Right renal cortex interstitium (tissue), 3 donors: ENCODE measurements at regions not wholly inside any gene's neighbourhood (a gene's known extent, or its start where the extent isn't known, plus 50 kb on each side); places are given as distances from the start of the nearest gene placed in this dataset.
"Not testable (repeated sequence)": the region's sequence is repeated elsewhere in the genome, so short reads cannot be mapped to it uniquely, and the experiment has no call there.

Source experiments
- DNase-seq, 3 donors: peaks; one replicate each; pipeline ENCODE4 v3.0.0-alpha.2; 2013; ENCODE audit warnings: low read depth in 3 of 3, low spot score in 2 of 3

DNA sequence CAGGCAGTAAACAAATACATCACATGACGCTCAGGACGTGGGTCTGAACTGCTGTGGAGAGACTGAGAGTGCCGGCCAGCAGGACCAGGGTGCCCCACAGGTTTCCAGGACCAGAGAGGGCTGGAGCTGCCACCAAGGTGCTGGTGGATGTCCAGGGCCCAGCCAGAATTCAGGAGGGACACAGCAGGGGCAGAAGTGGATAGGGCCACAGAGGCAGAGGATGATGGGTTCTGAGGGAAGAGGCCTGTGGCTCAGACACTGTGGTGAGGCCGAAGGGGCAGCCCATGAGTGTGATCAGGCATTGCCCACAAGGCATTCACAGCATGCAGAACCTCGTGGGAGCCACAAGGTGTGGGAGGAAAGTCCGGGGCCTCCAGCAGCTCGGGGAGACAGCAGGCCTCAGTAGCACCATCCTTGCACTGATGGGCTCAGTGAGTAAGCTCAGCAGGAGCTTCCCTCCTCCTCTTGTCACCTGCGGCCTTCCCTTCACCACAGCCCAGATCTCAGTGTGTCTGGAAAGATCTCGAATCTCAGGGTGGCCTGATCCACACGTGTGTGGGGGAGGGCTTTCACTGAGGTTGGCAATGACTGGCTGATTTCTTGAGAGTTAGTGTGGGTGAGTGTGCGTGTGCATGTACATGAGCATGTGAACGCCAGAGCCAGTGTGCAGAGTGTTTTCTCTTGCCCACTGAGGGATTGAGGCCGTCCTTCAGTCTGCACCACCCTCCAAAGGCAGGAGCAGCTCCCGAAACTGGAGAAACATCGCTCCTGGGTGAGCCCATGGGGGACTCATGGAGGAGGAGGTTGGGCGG lies 181.8 kb upstream of the RAB6C start:
- no peak for DNase-seq

DNA sequence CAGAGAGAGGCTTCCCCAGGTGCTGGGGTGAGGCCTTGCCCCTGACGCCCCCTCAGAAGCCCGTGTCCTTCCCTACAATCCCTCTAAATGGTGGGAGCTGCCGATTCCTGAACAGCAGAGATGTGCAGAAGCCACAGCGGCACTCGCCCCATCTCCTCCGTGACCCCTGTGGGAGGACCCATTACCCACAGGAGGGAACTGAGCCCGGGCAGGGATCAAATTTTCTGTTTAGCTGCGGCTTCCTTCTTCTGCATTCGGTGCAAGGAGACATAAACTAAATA lies 181.2 kb upstream of the RAB6C start:
- no peak for DNase-seq

DNA sequence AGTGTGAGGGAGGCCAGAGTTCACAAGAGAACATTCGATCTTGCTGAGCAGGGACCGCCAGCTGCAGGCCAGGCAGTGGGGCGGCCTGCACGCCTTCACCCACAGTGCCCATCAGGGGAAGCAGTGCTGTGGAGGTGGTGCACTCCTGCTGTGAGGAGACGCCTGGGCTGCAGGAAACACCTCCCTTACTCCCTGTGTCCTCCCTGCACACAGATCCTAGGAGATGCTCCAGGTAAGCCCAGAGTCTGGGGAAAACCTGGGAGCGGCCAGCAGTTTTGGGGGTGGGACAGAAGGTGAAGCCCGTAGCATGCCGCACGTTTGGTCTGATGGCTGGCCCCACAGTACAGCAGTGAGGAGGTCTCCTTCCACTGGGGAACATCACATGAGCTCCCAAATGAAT lies 180.8 kb upstream of the RAB6C start:
- DNase-seq, result no peak

DNA sequence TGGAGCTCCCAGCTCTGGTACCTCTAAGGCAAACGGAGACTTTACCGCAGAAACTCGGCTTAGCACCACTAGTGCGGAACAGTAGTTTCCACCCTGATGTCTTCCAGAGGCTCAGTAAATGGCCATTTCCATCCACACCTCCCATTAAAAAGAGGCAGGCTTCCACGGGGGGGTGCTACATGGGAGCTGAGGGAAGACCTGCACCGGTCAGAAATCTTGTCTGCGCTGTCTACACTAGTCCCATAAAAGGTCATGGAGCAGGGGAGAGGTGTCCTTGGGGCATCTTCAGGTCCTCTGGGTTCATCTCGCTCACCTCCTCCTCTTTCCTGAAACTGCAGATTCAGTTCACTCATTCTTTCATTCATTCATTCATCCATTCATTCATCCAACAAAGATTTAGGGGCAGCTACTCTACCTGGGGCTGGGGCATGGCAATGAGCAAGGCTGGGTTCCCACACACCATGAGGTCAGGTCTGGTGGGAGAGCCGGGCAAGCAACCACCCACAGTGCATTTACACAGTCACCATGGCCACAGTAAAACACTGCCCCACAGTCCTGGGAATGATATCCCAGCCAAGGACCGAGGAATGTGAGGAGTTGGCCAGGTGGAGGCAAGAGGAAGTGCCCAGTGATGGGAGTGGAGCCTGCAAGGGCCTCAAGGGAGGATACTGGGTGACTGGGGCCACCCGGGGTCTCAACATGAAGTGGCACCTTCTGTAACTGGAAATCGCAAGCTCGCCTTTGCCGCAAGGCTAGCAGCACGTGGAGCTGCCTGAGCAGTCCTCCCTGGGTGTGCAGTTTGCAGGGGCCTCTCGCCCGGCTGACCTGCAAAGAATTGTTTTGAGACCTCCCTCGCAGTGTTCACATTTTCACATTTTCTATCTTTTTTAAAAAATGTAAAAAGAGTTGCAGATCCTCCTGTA lies 180.2 kb upstream of the RAB6C start:
- no peak for DNase-seq

DNA sequence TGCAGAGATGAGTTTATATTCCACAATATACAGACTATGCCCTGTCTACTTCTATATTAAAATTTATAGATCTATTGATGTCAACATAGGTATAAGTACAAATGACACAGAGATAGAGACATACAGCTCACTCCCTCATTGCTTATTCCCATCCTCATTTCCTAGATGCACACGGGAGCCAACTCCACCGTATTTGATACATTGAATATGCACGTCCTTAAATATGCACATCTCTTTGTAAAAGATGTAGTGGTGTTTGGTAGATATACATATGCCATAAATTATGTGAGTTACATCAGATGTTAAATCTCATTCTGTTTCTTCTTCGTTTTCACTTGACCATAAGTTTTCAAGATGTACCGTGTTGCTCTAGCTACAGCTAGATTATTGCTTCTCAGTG lies 179.2 kb upstream of the RAB6C start:
- DNase-seq, result no peak

DNA sequence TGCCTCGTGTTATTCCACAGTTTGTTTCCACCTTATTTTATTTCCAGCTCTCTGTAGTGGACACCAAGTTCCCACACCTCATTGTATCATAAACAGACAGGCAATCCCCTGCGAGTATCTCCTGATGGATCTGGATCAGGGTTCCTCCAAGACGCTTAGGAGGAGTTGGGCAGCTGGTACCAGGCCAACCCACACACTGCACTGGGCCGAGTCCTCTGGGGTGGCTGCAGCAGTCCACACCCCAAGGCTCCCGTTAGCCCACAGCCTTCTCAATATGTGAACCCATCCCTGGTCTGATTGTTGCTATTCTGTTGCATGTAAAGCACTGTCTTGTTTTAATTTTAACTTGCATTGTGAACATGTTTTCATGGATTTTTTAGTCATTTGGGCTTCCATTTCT lies 178.8 kb upstream of the RAB6C start:
- no peak for DNase-seq

DNA sequence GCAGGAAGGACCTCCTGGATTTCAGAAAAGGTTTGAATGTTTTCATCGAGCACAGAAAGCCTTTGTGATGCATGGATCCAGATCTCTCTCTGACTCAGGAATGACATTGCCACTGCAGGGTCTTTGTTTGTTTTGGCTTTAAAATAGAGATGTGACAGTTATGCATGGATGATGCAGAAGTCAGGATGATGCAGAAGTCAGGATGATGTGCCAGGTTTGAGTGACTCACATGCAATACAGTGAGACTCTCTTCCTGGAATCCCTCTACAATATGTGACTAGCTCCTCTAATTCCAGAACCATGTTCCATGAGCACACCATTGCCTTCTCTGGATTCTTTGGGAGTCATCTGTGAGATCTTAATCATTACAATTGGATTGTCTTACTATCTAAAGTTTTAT lies 177.9 kb upstream of the RAB6C start:
- DNase-seq, result no peak

DNA sequence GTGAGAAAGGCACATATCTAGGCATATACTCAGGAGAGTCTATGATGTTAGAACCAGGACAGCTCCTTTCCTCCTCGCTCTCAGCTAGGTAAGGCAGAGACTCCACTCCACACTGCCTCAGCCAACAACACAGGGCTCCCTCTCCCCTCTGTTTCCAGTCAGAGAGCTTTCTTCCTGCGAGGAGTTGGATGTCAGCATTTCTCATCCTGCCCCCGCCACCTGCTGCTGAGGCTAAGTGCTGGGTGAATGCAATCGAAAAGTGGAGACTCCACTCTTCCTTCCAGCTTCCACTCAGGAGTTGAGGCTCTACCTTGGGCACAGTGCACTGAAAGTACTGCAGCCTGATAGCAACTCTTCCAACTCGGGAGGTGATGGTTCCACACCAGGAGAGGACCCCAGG lies 177.2 kb upstream of the RAB6C start:
- DNase-seq, result no peak

DNA sequence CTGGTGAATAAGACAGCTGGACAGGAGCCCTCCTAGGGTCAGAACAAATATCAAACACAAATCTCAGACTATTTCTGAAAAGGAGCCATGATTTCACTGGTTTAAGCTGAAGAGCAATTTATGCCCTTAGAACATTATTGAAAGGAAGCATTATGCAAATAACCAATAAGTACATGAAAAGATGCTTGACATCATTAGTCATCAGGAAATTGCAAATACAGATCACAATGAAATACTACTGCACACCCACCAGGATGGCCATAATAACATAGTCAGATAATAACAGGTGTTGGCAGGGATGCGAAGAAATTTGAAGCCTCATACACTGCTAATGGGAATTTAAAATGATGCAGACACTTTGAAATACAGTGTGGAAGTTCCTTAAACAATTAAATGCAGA lies 176.4 kb upstream of the RAB6C start:
- DNase-seq, result no peak

DNA sequence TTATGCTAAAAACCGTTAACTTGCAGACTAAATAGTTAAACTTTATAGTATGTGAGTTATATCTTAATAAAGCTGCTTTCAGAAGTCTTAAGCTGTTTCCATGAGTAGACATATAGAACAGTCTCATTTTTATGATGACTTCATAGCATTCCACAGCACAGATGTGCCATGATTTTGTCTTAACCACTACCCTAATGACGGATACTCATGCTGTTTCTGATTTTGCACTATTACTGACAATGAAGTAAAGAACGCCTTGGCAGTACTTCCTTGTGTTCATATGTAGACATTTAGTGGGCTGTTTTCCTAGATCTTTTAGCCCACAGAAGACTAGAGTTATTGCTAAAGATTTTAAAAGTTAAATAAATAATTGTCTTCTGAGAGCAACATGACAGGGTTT lies 175.6 kb upstream of the RAB6C start:
- no peak for DNase-seq

DNA sequence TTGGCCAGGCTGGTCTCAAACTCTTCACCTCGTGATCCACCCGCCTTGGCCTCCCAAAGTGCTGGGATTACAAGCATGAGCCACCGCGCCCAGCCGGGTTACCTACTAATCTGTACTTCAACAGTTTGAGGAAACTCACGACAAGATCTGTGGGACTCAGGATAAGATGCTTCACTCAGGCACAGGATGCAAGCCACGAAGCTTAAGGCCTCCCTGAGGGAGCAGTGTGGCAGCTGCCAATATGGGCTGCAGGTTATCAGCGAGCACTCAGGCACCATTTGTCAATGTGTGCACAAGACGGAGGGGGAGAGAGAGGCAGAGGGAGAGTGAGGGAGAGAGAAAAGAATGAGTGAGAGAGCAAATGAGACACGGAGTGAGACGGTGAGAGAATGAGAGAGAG lies 173.6 kb upstream of the RAB6C start:
- no peak for DNase-seq

DNA sequence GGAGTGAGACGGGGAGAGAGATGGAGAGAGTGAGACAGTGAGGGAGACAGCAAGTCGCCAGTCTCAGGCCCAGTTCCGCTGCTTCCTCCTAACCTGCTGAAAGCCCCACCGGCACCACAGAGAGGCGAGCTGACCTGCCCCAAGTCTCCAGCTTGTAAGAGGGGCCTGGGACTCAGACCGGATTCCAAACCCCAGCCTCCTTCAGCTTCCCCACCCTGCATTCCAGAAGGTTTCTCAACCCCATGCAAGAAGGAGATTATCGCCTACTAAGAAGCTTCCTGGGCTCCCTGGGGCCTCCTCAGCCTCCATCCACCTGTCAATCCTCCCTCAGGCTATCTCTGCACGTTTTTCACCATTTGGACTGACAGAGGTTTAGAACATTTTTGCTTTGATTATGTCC lies 173.1 kb upstream of the RAB6C start:
- DNase-seq, result no peak

DNA sequence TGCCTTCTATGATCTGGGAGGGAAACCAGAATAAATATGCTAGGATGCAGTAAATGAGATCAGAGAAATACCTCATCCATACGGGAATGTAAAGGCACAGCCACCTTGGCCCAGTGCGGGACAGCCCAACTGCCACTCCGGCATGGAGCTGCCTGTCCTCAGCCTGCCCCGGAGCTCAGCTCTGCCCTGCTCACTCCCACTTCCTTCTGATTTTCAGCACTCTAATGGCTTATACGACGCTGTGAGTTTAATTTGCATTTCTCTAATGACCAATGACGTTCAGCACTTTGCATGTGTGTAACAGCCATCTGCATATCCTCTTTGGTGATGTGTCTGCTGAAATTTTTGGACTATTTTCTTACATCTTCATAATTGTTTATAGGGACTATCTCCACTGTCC lies 172.5 kb upstream of the RAB6C start:
- DNase-seq, result no peak

DNA sequence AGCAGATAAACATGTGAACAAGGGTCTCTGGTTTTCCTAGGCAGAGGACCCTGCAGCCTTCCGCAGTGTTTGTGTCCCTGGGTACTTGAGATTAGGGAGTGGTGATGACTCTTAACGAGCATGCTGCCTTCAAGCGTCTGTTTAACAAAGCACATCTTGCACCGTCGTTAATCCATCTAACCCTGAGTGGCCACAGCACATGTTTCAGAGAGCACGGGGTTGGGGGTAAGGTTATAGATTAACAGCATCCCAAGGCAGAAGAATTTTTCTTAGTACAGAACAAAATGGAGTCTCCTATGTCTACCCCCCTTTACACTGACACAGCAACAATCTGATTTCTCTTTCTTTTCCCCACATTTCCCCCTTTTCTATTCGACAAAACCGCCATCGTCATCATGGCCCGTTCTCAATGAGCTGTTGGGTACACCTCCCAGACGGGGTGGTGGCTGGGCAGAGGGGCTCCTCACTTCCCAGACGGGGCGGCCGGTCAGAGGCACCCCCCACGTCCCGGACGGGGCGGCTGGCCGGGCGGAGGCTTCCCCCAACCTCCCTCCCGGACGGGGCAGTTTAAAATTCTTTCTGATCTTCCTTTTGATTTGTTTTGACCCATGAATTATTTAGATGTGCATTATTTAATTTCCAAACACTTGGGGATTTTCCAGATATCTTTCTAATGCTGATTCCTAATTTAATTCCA lies 171.7 kb upstream of the RAB6C start:
- not testable (repeated sequence) for DNase-seq

DNA sequence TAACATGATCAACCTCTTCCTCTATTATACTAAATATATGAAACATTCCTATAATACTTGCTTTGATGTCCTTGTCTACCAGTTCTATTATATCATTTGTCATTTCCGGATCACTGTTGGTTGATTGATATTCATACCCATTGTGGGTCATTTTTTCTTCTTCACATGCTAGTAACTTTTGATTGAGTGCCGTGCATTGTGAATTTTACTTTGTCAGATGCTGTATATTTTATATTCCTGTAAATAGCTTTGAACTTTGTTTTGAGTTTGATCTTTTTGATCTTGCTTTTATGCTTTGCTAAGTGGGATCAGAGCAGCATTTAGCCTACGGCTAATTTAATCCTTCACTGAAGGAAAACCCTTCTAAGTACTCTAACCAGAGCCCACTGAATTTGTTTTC lies 168.9 kb upstream of the RAB6C start:
- no peak for DNase-seq

DNA sequence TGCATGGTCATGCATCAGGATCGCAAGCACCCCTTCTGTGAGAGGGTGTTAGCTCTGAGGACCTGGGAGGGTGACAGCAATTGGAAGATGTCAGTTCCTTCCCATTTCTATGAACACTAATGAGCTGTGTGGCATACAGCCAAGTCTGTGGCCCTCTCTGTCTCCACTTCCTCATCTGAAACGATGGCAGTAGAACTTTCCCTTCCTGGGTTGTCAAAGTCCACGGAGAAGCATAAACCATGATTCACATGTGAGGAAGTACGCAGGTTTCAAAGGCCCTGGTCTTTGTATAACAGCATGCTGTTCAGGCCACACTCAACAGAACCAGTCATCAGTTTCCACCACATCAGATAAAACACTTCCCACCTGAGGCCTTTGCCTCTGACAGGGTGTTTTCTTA lies 167.4 kb upstream of the RAB6C start:
- no peak for DNase-seq

DNA sequence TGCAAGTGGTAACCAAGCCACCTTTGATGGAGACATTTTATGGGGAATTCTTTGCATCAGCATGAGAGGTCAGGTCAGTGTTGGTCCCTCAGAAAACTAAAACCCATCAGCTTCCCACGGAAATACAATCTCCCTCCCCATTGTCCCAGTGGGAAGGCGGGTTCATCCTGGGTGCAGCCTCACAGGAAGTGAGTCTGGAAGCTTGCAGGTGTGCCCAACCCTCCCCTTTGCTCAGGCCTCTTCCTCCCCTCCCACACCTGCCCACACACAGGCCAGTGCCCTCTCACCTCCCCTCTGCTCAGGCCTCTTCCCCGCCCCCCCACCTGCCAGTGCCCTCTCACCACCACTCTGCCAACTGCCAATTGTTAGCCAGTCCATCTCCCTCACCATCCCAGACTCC lies 166.8 kb upstream of the RAB6C start:
- DNase-seq, result no peak

DNA sequence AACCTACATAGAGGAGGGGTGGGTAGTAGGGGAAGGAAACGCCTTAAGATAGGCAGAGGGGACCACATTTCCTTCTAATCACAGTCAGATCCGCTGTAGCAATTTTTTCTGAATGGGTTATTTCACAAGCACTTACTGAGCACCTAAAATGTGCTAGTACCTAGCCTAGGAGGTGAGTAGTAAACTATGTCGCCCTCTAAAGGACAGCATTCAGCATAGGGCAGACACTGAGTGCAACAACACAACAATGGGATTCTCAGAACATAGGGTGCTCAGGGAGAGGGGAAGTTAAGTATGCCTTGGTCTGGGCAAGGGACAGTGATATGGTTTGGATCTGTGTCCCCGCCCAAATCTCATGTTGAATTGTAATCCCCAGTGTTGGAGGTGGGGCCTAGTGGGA lies 166.1 kb upstream of the RAB6C start:
- no peak for DNase-seq

DNA sequence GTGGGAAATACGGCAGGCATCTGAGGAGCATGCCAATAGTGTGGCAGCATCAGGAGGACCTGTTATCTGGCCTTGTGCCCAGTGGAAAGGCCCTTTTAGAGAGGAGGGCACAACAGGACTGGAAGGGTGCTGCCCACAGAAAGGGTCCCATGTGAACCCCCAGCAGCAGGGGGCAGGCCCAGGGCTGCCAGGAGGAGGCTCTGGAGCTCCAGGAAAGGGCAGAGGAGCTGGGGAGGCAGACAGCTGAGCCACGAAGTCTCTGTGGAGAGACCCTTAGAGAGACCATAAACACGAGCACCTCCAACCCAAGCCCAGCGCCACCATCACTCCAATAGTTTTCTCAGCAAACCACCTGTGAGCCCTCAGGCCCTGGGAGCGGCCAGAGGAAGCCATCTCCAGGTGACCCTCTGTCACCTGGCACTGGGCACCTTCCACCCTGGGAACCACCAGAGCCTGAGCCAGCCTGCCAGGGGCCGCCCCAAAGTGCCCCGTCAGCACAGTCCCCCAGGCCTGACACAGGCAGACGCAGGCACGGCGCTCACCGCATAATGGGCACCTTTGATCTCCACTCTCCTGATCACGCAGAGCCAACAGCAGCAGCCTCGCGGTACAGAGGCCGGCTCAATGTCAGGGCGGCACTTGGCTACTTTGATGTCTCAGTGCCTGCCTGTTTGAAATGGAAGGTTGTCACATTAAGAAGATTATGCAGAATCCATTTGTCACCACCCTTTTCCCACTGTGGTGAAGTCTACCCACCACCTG lies 162.5 kb upstream of the RAB6C start:
- DNase-seq, result no peak

DNA sequence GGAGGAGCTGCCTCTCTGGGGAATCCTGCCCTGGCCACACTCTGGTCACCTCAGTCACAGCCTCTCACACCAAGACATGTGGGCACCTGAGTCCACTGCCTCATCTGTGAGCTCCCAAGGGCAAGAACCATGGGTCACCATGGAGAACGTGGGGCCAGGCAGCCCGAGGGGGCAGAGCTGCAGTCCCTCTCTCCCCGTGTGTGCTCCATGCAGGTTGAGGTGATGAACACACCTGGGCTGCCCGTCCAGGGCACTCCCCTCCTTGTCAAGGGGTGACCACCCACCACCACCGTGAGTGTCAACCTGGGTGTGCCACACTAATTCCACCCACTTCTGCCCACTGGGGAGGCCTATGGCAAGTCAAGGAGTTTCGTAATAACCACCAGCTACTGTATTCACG lies 159.6 kb upstream of the RAB6C start:
- no peak for DNase-seq

DNA sequence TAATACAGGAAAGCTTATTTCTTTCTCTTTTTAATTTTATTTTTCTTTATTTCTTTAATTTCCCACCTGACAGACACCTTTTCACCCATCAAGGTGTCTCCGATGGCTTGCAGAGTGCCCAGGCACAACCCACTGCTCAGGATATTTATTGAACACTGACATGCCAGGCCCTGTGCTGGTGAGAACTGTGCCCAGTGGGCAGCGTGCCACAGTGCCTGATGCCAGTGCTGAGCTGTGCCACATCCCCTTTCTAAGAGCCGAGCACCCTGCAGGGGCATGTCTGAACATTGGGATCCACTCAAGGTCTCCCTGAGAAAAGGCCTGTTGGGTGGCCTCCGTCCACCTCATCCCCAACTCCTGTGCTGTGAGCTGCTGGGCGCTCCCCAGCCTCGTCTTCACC lies 158.6 kb upstream of the RAB6C start:
- no peak for DNase-seq
